HG03045 (cell line): ENCODE measurements at regions not wholly inside any gene's neighbourhood (a gene's known extent, or its start where the extent isn't known, plus 50 kb on each side); places are given as distances from the start of the nearest gene placed in this dataset.

Experiments
- ATAC-seq: cut with Tn5 transposase; IDR thresholded peaks from one replicate; pipeline ENCODE4 v1.9.1; 2021; ENCODE audit warnings: mild to moderate bottlenecking, moderate library complexity; ENCODE audit not compliant: unreplicated experiment

DNA sequence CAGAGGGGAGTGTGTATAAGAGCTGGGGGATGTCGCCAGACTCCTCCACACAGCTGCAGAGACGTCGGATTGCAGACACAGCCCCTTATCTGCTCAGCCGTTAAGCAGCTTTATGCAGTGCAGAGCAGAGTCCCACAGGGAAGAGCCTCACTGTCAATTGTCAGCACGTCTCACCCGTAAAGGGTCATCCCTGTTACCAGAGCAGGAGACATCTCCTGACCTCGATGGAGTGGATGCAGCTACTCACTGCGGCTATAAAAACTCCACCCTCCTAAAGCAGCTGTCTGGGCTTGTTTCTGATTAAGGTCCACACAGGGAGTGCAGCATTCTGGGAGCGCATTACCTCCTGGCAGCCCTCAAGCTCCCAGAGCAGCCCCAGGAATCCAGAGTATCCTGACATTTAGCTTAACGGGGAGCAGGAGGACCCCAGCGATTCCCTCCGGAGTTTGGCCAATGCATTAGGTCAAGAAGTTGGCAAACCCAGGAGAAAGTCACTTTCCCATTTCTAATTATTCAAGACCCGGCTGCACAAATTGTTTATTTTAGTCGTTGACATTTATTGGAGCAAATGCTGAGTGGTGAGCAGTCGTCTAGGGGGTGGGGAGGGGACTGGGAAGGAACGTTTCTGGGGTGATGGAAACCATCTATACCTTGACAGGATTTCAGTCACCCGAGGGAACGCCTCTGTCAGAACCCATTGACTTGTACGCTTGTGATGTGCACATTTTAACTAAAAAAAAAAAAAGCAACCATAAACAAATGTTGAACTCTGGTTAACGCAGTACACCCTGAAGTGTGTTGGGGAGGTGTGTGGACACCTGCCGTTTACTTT lies 100.0 kb upstream of the ZNF469 start:
- ATAC-seq, result no peak

DNA sequence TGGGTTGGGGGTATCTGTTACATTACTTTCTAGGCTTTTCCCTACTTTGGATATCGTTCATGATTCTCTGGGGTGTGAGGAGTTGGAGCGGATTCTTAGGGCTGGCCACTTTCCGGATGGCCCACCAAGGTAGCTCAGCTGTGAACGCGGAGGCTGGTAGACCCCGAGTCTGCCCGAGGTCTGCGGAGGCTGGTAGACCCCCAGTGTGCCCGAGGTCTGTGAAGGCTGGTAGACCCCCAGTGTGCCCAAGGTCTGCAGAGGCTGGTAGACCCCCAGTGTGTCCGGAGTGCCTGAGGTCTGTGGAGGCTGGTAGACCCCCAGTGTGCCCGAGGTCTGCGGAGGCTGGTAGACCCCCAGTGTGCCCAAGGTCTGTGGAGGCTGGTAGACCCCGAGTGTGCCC lies 99.2 kb upstream of the ZNF469 start:
- ATAC-seq, result no peak

DNA sequence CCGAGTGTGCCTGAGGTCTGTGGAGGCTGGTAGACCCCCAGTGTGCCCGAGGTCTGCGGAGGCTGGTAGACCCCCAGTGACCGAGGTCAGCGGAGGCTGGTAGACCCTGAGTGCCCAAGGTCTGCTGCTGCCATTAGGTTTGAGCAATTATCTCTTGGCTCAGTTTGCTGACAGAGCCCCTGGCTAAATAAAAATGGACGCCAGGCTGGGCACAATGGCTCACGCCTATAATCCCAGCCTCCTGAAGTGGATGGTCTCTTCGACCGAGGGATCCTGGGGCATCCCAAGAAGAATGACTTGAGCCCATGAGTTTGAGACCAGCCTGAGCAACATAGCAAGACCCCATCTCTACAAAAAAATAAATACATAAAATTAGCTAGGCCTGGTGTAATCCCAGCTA lies 98.7 kb upstream of the ZNF469 start:
- ATAC-seq, result no peak

DNA sequence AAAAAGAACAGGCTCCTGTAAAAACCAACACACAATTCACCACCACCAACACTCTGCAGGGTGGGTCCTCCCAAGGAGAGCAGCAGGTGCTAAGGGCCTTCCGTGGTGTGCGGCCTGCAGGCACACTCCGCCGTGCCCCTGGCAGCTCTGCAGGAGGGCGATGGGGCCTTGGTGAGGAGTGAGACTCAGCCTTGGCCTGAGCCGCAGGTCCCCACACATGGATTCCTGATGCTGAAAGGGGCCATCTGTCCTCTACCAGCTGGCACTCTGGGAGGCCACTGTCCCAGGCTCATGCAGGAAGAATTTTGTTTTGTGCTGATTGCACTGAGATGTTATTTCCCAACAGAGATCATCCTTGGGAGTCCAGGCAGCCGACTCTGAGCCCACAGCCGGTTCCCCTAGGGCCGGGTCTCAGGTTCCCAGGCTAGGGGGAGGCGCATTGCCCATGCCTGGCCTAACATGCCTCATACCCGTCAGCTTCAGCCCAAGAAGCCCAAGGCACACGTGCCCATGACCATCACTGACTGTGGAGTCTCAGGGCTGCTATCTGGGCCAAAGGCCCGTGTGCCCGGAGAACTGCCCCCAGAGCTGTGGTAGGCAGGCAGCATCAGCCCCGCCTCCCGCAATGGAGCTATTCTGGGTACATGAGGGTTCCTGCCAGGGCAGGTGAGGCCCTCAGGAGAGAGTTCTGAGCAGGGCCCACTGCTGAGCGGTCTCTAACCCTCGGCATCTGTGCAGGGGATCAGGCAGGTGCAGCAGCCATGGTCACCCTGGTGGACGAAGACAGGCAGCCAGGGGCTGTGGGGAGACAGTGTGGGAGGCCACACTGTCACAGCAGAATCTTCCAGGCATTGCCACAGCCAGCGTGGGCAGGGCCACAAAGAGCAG lies 97.9 kb upstream of the ZNF469 start:
- no peak for ATAC-seq

DNA sequence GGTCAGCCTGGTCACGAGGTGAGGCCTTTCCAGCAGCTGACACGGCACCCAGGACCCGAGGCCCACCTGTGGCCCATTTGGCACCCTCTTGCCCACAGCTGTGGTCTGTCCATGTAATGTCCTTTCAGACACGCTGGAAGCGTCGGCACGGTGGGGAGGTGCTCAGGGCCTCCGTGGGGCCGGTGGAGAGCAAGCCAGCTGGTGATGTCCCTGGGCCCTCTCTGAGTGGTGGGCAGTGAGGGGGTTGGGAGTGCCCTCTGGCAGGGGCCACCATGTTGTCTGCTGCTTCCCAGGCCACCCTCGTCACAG lies 97.3 kb upstream of the ZNF469 start:
- no peak for ATAC-seq

DNA sequence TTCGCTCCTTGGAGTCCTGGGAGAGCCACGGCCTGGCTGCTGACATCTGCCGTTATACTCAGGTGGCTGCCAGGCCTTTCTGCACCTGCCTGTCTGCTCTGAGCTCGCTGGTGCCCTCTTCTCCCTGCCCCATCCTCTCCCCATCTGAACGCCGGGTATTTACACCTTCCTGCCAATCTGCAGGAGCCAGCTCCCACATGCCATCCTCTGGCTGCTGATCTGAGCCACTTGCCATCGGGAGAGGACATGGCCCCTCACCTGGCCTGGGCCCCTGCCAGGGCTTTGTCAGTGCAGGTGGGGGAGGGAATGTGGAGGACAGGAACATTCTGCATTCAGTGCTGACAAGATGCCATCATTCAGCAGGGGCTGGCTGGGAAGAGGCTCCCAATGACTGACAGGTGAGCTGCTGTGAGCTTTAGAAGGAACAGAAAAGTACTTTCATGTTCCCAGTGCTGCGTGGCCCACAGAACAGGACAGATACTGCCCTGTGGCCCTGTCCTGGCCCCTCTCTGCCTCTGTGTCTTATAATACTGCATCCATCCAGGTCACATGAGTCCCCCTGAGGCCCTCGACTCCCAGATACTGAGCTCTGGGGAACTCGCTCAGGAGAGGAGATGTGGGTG lies 96.3 kb upstream of the ZNF469 start:
- no peak for ATAC-seq

DNA sequence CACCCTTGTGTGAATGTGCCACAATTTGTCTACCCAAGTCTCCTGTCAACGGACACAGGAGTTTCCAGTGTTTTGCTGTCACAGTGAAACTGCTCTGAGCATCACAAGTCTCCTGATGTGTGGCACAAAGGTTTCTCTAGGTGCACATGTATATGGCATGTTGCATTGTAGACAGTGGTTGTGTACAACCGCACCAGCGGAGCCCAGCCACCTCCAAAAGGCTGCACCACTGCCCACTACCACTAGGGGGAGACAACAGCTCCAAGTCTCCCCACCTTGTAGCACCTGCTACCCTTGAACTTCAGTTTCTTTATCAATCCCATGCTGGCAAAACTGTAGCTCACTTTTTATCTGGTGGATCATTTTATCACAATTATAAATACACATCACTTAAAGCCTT lies 95.5 kb upstream of the ZNF469 start:
- ATAC-seq, result no peak

DNA sequence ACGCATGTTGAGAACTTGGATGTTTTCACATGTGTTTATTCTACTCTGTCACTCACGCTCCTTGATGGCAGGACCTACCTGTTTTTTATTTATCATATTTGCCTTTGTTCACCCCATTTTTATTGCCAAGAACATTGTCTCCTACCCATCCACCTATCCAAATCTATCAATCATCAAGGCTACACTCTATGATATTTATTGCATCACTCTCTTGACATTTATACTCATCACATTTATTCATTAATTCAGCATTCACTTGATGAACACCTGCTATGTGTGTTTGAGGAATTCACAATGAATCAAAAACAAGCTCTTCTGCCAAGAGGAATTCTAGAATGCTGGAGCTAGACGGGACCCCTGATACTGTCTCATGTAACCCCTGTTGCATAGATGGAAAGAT lies 94.5 kb upstream of the ZNF469 start:
- no peak for ATAC-seq

DNA sequence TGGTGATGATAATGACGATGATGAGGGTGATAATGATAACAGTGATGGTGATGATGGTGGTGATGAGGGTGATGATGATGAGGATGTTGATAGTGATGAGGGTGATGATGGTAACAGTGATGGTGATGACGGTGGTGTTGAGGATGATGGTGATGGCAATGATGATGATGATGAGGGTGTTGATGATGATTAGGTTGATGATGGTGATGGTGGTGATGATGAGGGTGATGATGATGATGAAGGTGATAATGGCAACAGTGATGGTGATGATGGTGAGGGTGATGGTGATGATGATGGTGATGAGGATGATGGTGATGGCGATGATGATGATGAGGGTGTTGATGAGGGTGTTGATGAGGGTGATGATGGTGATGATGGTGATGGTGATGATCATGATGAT lies 93.8 kb upstream of the ZNF469 start:
- ATAC-seq, result no peak

DNA sequence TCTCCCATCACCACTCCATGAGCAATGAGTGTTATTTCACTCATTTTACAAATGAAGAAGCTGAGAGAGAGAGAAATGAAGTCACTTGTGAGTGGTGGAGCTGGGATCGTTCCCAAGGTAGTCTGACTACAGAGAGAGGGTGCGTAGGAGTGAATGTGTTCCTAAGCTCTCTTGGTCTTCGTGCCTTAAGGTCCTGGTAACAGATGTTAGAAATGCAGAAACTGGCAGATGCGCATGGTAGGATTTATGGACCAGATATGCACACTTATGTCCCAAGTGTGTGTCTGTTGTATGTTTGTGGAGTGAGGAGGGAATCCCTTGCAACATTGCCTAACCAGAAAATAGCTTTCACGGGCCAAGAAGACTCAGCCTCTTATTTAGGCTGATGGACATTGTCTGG lies 93.2 kb upstream of the ZNF469 start:
- ATAC-seq, result no peak

DNA sequence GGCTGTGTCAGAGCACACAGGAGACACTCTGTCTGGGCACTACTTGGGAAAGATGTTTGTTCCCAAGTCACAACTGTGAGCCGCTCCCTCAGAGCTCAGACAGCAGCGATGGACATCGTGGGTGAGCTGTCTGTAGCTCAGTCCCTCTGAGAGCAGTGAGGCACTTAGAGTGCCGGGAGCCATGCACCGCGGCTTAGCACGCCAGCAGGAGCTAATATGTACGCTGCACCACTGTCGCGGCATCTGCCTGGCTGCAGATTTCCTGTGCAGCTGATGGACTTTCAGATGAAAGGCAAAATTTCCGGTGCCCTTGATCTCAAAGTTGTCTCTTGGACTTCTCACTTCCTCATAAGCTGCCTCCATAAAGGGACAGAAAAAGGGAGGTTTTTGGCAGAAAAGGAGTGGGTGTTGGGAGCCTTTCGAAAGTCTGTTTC lies 92.8 kb upstream of the ZNF469 start:
- no peak for ATAC-seq

DNA sequence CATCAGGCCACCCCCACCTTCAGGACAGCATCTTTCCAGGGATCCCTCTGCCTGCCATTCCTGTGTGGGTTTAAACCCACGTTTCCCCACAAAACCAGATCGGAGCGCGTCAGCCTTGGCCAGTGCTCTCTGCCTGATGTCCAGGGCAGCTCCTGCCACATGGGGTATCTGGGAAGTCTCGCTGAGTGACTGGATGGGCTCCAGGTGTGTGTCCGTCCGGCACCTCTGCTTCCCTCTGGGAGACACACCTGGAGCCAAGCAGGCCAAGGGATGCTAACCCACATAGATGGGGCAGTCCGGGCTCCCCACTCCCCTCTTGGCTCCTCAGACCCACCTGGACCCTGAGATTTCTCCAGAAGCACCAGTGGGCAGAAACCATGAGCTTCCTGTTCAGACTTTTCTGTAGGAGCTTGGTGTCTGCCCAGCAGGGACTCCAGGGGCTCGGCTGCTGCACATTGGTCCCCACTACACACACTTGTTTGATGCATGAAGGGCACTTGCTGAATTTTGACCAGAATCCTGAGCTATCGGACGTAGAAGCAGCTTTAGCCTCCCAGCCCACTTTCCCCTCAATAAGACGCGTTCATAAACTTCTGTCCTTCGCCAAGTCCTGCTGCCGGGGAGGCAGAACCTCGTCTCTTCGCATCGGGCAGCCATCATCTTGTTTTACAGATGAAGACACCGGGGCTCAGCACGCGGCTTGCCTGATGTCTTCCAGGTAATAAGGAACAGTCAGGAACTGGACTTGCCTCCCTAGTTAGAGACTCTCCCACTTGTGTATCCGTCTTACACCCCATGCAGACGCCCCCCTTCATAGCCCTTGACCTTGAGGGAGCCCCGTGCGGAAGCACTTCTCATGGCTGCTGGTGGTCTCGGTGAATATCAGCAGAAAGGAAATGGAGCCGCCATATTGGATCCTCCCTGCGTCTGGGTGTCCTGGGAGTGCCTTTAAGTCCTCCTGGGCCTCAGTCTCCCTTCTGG lies 91.6 kb upstream of the ZNF469 start:
- ATAC-seq, result no peak

DNA sequence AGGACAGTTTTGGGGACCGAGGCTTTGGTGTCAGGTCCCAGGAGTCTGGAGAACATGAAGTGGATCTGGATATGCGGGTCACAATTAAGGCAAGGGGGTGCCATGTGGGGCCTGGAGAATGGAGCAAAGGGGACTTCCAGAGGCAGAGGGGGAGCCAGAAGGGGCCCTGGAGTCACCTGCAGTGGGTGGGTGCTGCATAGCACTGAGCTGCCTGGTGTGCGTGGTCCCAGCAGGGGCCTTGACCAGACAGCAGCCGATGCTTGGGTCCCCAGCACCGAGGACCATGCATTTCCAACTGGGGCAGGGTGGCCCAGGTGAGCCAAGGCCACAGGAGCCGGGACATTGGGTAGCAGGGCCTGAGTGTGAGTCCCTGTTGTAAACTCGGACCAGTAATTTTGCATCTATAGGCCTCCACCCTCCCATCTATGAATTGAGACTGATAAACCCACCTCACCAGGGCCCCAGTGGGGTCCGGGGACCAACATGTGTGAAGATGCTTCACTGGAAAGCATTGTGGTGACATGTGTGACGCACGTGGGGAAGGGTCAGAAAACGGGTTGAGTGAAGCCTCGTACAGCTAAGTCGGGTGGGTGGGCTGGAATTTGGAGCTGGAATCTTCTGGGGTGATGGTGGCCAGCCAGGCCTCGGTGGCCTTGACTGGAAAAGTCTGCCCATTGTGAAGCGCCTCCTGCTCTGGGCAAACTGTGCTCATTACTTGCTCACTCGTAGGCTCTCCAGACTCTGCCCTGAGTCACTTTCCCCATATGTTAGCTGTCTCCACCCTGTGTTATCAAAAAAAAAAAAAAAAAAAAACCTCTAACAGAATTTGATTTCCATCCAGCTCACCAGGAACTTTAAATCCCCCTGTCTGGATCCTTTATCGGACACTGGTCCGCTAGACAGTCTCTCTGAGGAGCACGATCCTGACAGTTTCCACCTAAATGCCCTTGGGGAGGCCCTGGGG lies 90.5 kb upstream of the ZNF469 start:
- no peak for ATAC-seq

DNA sequence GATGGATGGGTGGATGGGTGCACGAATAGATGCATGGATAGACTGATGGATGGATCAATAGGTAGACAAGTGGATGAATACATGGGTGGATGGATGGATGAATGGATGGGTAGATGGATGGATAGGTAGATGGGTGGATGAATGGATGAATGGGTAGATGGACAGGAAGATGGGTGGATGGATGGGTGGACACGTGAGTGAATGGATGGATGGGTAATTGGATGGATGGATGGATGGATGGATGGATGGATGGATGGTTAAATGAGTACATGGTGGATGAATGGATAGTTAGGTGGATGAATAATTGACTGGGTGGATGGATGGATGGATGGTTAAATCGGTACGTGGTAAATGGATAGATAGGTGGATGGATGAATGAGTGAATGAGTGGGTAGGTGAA lies 89.7 kb upstream of the ZNF469 start:
- ATAC-seq, result no peak

DNA sequence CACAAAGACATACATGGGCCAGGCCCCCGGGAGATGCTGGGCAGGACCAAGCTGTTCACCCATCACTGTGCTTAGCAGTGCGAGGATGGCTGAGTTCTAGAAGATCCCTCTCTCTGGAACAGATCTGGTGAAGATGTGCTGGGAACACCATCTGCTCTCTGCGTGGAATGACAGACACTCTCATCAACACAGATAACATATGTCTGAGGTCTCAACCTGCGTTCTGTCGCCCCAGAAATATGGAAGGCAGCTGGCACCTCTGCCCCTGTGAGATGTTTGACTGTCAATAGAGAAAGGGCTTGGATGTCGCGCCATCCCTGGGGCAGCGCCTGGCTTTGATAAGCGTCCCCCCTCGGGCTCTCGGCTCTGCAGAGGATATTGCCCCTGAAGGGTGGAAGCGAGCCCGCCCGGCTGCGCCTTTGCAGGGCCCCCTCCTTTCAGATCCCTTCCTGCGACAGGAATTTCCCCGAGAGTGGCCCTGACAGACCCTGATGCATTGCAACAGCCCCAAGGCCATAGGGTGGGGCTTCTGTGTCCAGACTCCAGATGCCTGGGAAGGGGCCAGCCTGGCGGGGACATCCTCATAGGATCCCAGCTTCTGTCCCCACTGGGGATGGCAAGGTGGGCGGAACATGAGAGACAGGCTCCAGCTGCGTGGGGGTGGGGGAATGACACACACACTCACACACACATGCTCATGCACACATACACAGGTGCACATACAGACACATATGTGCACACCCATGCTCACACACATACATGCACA lies 86.9 kb upstream of the ZNF469 start:
- ATAC-seq, result no peak

DNA sequence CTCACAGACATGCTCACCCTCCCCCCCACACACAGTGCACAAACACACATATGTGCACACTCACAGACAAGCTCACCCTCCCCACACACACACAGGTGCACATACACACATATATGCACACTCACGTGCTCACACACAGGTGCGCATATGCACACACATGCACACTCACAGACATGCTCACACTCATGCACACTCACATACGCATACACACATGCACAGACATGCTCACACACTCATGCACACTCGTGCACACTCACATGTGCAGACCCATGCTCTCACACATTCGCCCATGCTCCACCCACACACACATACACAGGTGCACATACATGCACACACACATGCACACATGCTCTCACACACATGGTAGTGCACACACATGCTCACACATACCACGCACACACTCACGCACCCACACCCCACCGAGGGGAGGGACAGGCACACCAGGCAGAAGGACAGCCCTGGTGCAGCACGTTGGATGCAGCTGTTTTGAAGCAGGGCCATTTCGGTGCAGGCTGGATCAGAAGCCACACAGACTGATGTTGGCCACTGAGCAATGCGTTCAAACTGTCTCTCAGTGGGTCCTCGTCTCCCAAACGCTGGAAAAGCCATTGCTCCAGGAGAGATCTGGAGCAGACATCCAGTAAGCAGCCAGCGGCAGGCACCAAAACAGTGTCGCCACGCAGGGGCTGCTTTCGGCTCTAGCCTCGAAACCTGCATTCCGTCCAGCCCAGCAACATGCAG lies 86.2 kb upstream of the ZNF469 start:
- no peak for ATAC-seq

DNA sequence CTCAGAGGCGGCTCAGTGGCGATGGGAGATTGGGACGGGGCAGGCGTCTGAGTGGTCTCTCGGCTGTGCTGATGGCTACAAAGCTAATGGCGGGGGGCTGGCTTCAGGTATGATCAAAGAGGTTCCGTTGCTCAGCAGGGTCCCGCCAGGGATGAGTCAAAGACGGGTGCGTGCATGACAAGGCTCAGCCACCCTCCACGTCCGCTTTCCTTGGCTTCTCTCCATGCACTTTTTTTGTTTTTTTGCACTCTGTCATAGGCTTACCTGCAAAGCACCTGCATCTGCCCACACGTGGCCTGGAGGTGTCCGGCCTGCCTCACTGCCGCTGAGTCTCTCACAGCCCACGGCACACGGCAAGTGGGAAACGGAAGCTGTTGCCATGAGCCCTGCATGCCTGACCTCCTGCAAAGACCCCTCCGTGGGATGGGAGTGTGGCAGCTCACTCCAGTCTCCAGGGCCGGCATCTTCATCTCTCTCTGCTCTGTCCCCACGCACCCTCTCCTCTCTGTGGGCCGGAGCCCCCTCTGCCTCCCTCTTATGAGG lies 85.5 kb upstream of the ZNF469 start:
- ATAC-seq, result no peak
